IMR-90 (cell line): ENCODE measurements at regions not wholly inside any gene's neighbourhood (a gene's known extent, or its start where the extent isn't known, plus 50 kb on each side); places are given as distances from the start of the nearest gene placed in this dataset.

Experiments used
- ATAC-seq: fragments of 200-7000 bp; cut with Tn5 transposase; 2 replicates; pipeline ENCODE4 v1.9.1; 2020; ENCODE audit warnings: low read depth, mild to moderate bottlenecking, moderate library complexity
- BruUV-seq: library from RNA; stranded (reverse); fragments of 400-500 nt; replicated peaks from 2 replicates; lab custom pipeline; 2021; lab: Mats Ljungman, UMichigan
- CTCF ChIA-PET: fragments of 300-600 bp; formaldehyde crosslinking; extraction: SDS; loops from one replicate; lab custom pipeline; 2021; ENCODE audit warnings: antibody characterized with exemption; lab: Yijun Ruan, JAX
- POLR2A ChIA-PET: fragments of 300-600 bp; sonication (Branson Sonifier 250); formaldehyde crosslinking; loops from one replicate; lab custom pipeline; 2022; ENCODE audit warnings: antibody characterized with exemption; ENCODE audit not compliant: unreplicated experiment; lab: Charles Lee
- DNase-seq: peaks from one replicate; pipeline ENCODE4 v3.0.0; 2013
- H2AFZ ChIP-seq: replicated peaks from 2 replicates; pipeline ENCODE3; 2013; ENCODE audit warnings: low read length, mild to moderate bottlenecking; ENCODE audit not compliant: poor library complexity
- H2AK5ac ChIP-seq: 2 replicates; pipeline ENCODE4 v1.6.1; 2013; ENCODE audit warnings: low read depth, low read length, inconsistent platforms
- H2AK9ac ChIP-seq: replicated peaks from 2 replicates; pipeline ENCODE3; 2013; ENCODE audit warnings: mild to moderate bottlenecking, low read depth, low read length, moderate library complexity; ENCODE audit not compliant: poor library complexity
- H2BK120ac ChIP-seq: 2 replicates; pipeline ENCODE4 v1.6.1; 2013; ENCODE audit warnings: low read depth, low read length, inconsistent platforms
- H2BK15ac ChIP-seq: 3 replicates; pipeline ENCODE4 v1.6.1; 2013; ENCODE audit warnings: low read depth, low read length, inconsistent platforms
- H2BK20ac ChIP-seq: 2 replicates; pipeline ENCODE4 v1.6.1; 2013; ENCODE audit warnings: low read depth, mild to moderate bottlenecking, inconsistent platforms, low read length, moderate library complexity
- H2BK5ac ChIP-seq: 2 replicates; pipeline ENCODE4 v1.6.1; 2013; ENCODE audit warnings: mild to moderate bottlenecking, low read depth, low read length, inconsistent platforms; ENCODE audit not compliant: poor library complexity, severe bottlenecking
- H3K14ac ChIP-seq: replicated peaks from 2 replicates; pipeline ENCODE4 v1.6.1; 2013; ENCODE audit warnings: low read depth, low read length, inconsistent platforms
- H3K18ac ChIP-seq: 2 replicates; pipeline ENCODE4 v1.6.1; 2013; ENCODE audit warnings: low read depth, low read length, control low read depth
- H3K23ac ChIP-seq: 2 replicates; pipeline ENCODE4 v1.6.1; 2013; ENCODE audit warnings: low read depth, low read length, inconsistent platforms
- H3K27ac ChIP-seq: 2 replicates; pipeline ENCODE4 v1.5.1; 2013; ENCODE audit warnings: mild to moderate bottlenecking, control low read depth, low read length; ENCODE audit not compliant: insufficient read depth
- H3K27me3 ChIP-seq: 2 replicates; pipeline ENCODE4 v1.6.1; 2013; ENCODE audit warnings: low read length; ENCODE audit not compliant: control insufficient read depth, insufficient read depth
- H3K36me3 ChIP-seq: 2 replicates; pipeline ENCODE4 v1.6.1; 2013; ENCODE audit warnings: low read length, mixed read lengths; ENCODE audit not compliant: control insufficient read depth, insufficient read depth
- H3K4ac ChIP-seq: 2 replicates; pipeline ENCODE4 v1.6.1; 2013; ENCODE audit warnings: low read depth, low read length, inconsistent platforms
- H3K4me1 ChIP-seq: 2 replicates; pipeline ENCODE4 v1.6.1; 2013; ENCODE audit warnings: low read length, mixed read lengths; ENCODE audit not compliant: control insufficient read depth, insufficient read depth
- H3K4me2 ChIP-seq: 2 replicates; pipeline ENCODE4 v1.6.1; 2013; ENCODE audit warnings: low read depth, mild to moderate bottlenecking, control low read depth, low read length, moderate library complexity
- H3K4me3 ChIP-seq: 2 replicates; pipeline ENCODE4 v1.5.1; 2013; ENCODE audit warnings: low read depth, mild to moderate bottlenecking, control low read depth, low read length, moderate library complexity; ENCODE audit not compliant: insufficient read depth
- H3K56ac ChIP-seq: 2 replicates; pipeline ENCODE4 v1.6.1; 2013; ENCODE audit warnings: low read length, inconsistent platforms; ENCODE audit not compliant: insufficient read depth; ENCODE audit errors: extremely low read depth
- H3K79me1 ChIP-seq, 2 experiments: 2 replicates each; pipeline ENCODE4 v1.6.1; 2013; ENCODE audit warnings: low read length in 2 of 2, inconsistent platforms in 1 of 2, low read depth in 1 of 2
- H3K9ac ChIP-seq: 2 replicates; pipeline ENCODE4 v1.6.1; 2013; ENCODE audit warnings: low read depth, low read length, control low read depth
- H3K9me1 ChIP-seq: 2 replicates; pipeline ENCODE4 v1.6.1; 2013; ENCODE audit warnings: low read length, inconsistent platforms; ENCODE audit not compliant: insufficient read depth
- H3K9me3 ChIP-seq: 2 replicates; pipeline ENCODE4 v1.6.1; 2013; ENCODE audit warnings: low read length; ENCODE audit not compliant: control insufficient read depth, insufficient read depth
- H4K20me1 ChIP-seq: 2 replicates; pipeline ENCODE4 v1.6.1; 2013; ENCODE audit warnings: low read length, inconsistent platforms; ENCODE audit not compliant: insufficient read depth
- H4K5ac ChIP-seq: 2 replicates; pipeline ENCODE4 v1.6.1; 2013; ENCODE audit warnings: mild to moderate bottlenecking, low read depth, low read length, control low read depth
- H4K8ac ChIP-seq, 2 experiments: 2 replicates each; pipeline ENCODE4 v1.6.1; 2013; ENCODE audit warnings: low read depth in 2 of 2, low read length in 2 of 2, control low read depth in 1 of 2, inconsistent platforms in 1 of 2
- H4K91ac ChIP-seq: 2 replicates; pipeline ENCODE4 v1.6.1; 2013; ENCODE audit warnings: low read depth, low read length, inconsistent platforms; ENCODE audit not compliant: insufficient read depth
- CEBPB ChIP-seq: IDR thresholded peaks from 2 replicates; pipeline ENCODE4 v1.6.1; 2012; ENCODE audit warnings: low read depth, low read length, improper control_type of control experiment
- CHD1 ChIP-seq: IDR thresholded peaks from 2 replicates; pipeline ENCODE4 v1.6.1; 2012; ENCODE audit warnings: low read depth, low read length, improper control_type of control experiment
- CTCF ChIP-seq: conservative IDR thresholded peaks from 2 replicates; pipeline ENCODE4 v1.5.1; 2012; ENCODE audit warnings: mild to moderate bottlenecking, low read depth, low read length, improper control_type of control experiment
- ELK1 ChIP-seq: fragments of 150-350 bp; IDR thresholded peaks from 2 replicates; pipeline ENCODE4 v1.6.1; 2016; ENCODE audit warnings: low read depth, mild to moderate bottlenecking, low read length, moderate library complexity, borderline replicate concordance
- NFE2L2 ChIP-seq: fragments of 150-350 bp; IDR thresholded peaks from 2 replicates; pipeline ENCODE4 v1.6.1; 2016; ENCODE audit warnings: low read depth, mild to moderate bottlenecking, low read length
- POLR2A ChIP-seq: IDR thresholded peaks from 2 replicates; pipeline ENCODE4 v1.6.1; 2012; ENCODE audit warnings: mild to moderate bottlenecking, low read depth, low read length
- RAD21 ChIP-seq: IDR thresholded peaks from 2 replicates; pipeline ENCODE4 v1.6.1; 2012; ENCODE audit warnings: low read length, improper control_type of control experiment
- RFX5 ChIP-seq: IDR thresholded peaks from 2 replicates; pipeline ENCODE4 v1.8.0; 2012; ENCODE audit warnings: low read depth, mild to moderate bottlenecking, low read length, moderate library complexity
- dilution Hi-C: fragments of 300-500 bp; cut with HindIII; formaldehyde crosslinking; loops from one replicate; pipeline ENCODE4 v1.14.3; 2018; ENCODE audit warnings: low sequenced_read_pairs; ENCODE audit not compliant: unreplicated experiment
- in situ Hi-C: fragments of 300-500 bp; cut with MboI; formaldehyde crosslinking; loops from 3 replicates; pipeline ENCODE4 v1.14.3; 2019; ENCODE audit warnings: low sequenced_read_pairs, inconsistent platforms, mixed read lengths
- intact Hi-C: fragments of 100-400 bp; cut with micrococcal nuclease; formaldehyde crosslinking; loops from 2 replicates; pipeline ENCODE4 v1.10.0; 2022

- no peak overlapping the region for H2AK9ac ChIP-seq
- H3K14ac ChIP-seq, result no peak overlapping the region
- no peaks in the 10 kb centered on the region for H4K20me1 ChIP-seq
- H3K4me3 ChIP-seq, result no peak overlapping the region
- no peak overlapping the region for H2BK15ac ChIP-seq
- peaks cover 8% of the 10 kb centered on the region for H3K9me3 ChIP-seq
- no peak overlapping the region for H4K5ac ChIP-seq
- no peaks in the 10 kb centered on the region for H3K36me3 ChIP-seq
- no peak overlapping the region for H3K4me2 ChIP-seq
- H3K4me1 ChIP-seq, result no peaks in the 10 kb centered on the region
- dilution Hi-C loops, result no loop called here
- in situ Hi-C loops, result no loop called here
- no peak overlapping the region for H2AFZ ChIP-seq
- ChIA-PET POLR2A (no interaction called here), CTCF (no interaction called here)
- no peak overlapping the region for H2BK20ac ChIP-seq
- H3K9me1 ChIP-seq, result no peaks in the 10 kb centered on the region
- no peaks in the 10 kb centered on the region for H3K27me3 ChIP-seq
- no peak overlapping the region for H2BK5ac ChIP-seq
- H3K27ac ChIP-seq, result no peak overlapping the region
- DNase-seq (no peak), ATAC-seq (no peak)
- H2AK5ac ChIP-seq, result no peak overlapping the region
- no peak overlapping the region for H3K18ac ChIP-seq
- intact Hi-C loops, result no loop called here
- H3K9ac ChIP-seq, result no peak overlapping the region
- no peak overlapping the region for H3K23ac ChIP-seq
- no peak overlapping the region for H4K91ac ChIP-seq
- no peaks in the 10 kb centered on the region for H3K79me1 ChIP-seq
- no peak for TF ChIP-seq CHD1
- no peak for TF ChIP-seq RFX5
- no peak for TF ChIP-seq CTCF
- TF ChIP-seq ELK1, result no peak
- TF ChIP-seq NFE2L2, result no peak
- TF ChIP-seq CEBPB, result no peak
- TF ChIP-seq POLR2A, result no peak
- TF ChIP-seq RAD21, result no peak
- H3K56ac ChIP-seq, result no peak overlapping the region
- H4K8ac ChIP-seq, result no peak overlapping the region
- no peak overlapping the region for H2BK120ac ChIP-seq
- no peak overlapping the region for H3K4ac ChIP-seq
- no TSS peak for BruUV-seq
These were observed 379.4 kb upstream of the TACR3 start for GRCh38 chr4:104099141-104099540.
